OCI-LY7 (cell line): ENCODE measurements at regions not wholly inside any gene's neighbourhood (a gene's known extent, or its start where the extent isn't known, plus 50 kb on each side); places are given as distances from the start of the nearest gene placed in this dataset.

Experiments used
- EZH2phosphoT487 ChIP-seq: fragments of 200-600 bp; sonication (generic); IDR thresholded peaks from 2 replicates; pipeline ENCODE4 v1.6.1; 2018; ENCODE audit warnings: low read depth, borderline replicate concordance, mild to moderate bottlenecking, mixed run types, antibody characterized with exemption, low read length, moderate library complexity, mixed read lengths
- TF ChIP-seq, protein P1 (sequence below): fragments of 200-600 bp; sonication (generic); conservative IDR thresholded peaks from 2 replicates; pipeline ENCODE4 v1.5.1; 2014; ENCODE audit warnings: mild to moderate bottlenecking, antibody characterized with exemption, low read length, moderate library complexity, mixed read lengths

DNA sequence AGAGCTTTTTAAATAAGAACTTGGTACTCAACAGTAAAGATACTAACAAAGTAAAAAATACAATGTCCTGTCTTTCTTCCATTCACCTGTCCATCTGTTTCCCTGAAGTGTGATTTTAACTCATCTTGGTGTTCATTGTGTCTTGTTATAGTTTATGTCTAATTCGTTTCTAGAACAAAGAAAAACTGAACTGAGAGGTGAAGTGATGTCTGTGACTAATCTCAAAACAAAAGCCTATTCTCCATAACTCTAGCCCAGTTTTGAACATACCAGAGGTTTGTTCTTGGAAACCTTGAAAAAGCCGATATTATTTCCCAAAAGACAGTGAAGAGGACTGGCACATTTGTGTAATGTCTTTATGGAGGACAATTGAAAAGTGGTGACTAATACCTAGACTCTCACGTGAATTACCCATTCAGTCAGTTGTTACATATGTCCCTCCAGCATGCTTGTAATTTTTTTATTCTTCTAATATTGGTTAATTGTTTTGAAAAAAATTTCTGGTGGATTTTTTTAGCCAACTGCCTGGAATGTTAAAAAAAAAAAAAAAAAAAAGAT is 725.8 kb downstream of the SATB2 start:
- TF ChIP-seq, protein P1, sequence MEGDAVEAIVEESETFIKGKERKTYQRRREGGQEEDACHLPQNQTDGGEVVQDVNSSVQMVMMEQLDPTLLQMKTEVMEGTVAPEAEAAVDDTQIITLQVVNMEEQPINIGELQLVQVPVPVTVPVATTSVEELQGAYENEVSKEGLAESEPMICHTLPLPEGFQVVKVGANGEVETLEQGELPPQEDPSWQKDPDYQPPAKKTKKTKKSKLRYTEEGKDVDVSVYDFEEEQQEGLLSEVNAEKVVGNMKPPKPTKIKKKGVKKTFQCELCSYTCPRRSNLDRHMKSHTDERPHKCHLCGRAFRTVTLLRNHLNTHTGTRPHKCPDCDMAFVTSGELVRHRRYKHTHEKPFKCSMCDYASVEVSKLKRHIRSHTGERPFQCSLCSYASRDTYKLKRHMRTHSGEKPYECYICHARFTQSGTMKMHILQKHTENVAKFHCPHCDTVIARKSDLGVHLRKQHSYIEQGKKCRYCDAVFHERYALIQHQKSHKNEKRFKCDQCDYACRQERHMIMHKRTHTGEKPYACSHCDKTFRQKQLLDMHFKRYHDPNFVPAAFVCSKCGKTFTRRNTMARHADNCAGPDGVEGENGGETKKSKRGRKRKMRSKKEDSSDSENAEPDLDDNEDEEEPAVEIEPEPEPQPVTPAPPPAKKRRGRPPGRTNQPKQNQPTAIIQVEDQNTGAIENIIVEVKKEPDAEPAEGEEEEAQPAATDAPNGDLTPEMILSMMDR = no peak
- no peak for TF ChIP-seq EZH2phosphoT487
